ENCODE measurements at regions not wholly inside any gene's neighbourhood (a gene's known extent, or its start where the extent isn't known, plus 50 kb on each side); places are given as distances from the start of the nearest gene placed in this dataset.

DNA sequence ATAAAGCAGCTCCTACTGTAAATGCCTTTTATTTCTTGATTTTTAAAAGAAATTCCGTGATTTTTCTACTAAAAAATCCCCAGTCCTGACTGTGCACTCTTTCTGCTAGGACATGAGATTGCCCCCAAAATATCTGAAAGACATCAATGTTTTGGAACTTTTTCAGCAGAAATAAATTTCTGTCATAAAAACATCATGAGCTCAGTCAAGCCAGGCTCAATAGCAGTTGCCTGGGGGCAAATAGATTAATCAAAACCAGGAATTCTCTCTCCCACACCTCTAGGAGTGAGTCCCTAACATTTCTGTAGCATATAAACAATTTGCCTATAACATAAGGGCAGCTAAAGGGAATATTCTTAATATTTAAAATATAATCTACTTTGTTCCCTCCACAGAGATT lies 654.1 kb downstream of the PTPRC start:
- Histone ChIP-seq H3K27me3 (no peaks in the 10 kb centered on the region), H3K9me3 (no peaks in the 10 kb centered on the region), H3K27ac (no peak overlapping the region), H3K4me3 (no peak overlapping the region), H3K36me3 (no peaks in the 10 kb centered on the region), H3K4me1 (no peaks in the 10 kb centered on the region)
- intact Hi-C loops (cut with DNase I), result no loop called here
- TF ChIP-seq, protein P1, sequence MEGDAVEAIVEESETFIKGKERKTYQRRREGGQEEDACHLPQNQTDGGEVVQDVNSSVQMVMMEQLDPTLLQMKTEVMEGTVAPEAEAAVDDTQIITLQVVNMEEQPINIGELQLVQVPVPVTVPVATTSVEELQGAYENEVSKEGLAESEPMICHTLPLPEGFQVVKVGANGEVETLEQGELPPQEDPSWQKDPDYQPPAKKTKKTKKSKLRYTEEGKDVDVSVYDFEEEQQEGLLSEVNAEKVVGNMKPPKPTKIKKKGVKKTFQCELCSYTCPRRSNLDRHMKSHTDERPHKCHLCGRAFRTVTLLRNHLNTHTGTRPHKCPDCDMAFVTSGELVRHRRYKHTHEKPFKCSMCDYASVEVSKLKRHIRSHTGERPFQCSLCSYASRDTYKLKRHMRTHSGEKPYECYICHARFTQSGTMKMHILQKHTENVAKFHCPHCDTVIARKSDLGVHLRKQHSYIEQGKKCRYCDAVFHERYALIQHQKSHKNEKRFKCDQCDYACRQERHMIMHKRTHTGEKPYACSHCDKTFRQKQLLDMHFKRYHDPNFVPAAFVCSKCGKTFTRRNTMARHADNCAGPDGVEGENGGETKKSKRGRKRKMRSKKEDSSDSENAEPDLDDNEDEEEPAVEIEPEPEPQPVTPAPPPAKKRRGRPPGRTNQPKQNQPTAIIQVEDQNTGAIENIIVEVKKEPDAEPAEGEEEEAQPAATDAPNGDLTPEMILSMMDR (IDR thresholded peaks at IDR 0.05), result no peak
- no peak for DNase-seq (ENCODE audit: low spot score in 2 of 2)

DNA sequence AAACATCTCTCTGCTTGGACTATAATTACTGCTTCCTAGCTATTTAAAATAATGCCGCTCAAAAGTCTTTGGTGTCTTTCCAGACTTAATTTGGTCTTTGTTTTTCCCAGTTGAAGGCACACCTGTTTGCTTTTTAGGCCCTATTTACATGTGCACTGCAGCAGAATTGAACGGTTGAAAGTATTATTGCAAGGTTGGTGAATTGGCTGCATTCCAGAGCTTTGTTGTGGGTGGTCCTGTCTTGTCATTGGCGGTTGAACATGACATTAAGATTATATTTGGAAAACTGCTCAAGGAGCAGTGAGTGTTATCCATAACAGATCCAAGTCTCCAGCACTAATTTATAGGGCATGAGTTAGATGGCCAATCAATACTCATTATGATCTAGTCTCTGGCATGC lies 656.3 kb downstream of the PTPRC start:
- TF ChIP-seq, protein P1 (IDR thresholded peaks at IDR 0.05), result no peak
- H3K27me3 ChIP-seq, result no peaks in the 10 kb centered on the region
- no peaks in the 10 kb centered on the region for H3K4me1 ChIP-seq
- intact Hi-C loops (cut with DNase I), result no loop called here
- no peak for DNase-seq (ENCODE audit: low spot score in 2 of 2)
- H3K36me3 ChIP-seq, result no peaks in the 10 kb centered on the region
- no peaks in the 10 kb centered on the region for H3K9me3 ChIP-seq
- no peak overlapping the region for H3K4me3 ChIP-seq
- H3K27ac ChIP-seq, result no peak overlapping the region

DNA sequence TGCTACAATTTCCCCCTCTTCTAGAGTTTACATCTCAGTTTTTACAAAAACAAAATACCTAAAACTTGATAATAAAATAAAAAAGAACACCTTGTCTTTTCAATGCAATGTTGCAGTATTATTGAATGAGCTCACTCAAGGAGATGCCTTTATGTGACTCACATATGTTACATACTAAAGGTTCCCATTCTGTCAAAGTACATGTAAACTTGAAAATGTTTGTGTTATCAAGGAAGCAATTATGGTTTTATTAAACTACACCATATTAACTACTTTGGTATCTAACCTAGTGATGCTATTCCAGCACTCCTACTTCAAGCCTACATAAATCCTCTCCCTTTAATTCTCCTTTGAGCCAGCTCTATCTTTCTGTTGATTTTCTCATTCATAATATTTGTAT lies 658.3 kb downstream of the PTPRC start:
- no peak overlapping the region for H3K4me3 ChIP-seq
- no peaks in the 10 kb centered on the region for H3K4me1 ChIP-seq
- TF ChIP-seq, protein P1 (IDR thresholded peaks at IDR 0.05), result no peak
- no peak for DNase-seq (ENCODE audit: low spot score in 2 of 2)
- no peaks in the 10 kb centered on the region for H3K27me3 ChIP-seq
- H3K9me3 ChIP-seq, result no peaks in the 10 kb centered on the region
- H3K27ac ChIP-seq, result no peak overlapping the region
- no peaks in the 10 kb centered on the region for H3K36me3 ChIP-seq
- intact Hi-C loops (cut with DNase I), result no loop called here

DNA sequence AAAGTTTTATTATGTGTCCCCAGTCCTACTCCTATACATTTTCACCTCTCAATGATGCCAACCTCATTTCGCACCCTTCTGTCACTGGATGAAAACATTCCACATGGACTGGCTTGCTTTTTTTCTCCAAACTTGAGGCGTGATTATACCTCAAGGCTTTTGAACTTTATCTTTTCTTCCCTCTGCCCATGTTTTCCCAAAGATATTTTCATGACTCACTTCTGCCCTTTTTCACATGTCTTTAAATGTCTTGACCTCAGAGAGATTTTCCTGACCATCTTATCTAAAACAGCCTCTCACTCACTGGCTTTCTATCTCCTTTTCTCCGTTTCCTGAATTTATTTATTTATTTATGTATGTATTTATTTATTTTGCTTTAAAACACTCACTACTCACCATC lies 659.0 kb downstream of the PTPRC start:
- TF ChIP-seq, protein P1 (IDR thresholded peaks at IDR 0.05), result no peak
- intact Hi-C loops (cut with DNase I), result no loop called here
- H3K9me3 ChIP-seq, result no peaks in the 10 kb centered on the region
- DNase-seq (ENCODE audit: low spot score in 2 of 2), result no peak
- H3K36me3 ChIP-seq, result no peaks in the 10 kb centered on the region
- H3K4me1 ChIP-seq, result no peaks in the 10 kb centered on the region
- no peak overlapping the region for H3K4me3 ChIP-seq
- no peaks in the 10 kb centered on the region for H3K27me3 ChIP-seq
- H3K27ac ChIP-seq, result no peak overlapping the region

DNA sequence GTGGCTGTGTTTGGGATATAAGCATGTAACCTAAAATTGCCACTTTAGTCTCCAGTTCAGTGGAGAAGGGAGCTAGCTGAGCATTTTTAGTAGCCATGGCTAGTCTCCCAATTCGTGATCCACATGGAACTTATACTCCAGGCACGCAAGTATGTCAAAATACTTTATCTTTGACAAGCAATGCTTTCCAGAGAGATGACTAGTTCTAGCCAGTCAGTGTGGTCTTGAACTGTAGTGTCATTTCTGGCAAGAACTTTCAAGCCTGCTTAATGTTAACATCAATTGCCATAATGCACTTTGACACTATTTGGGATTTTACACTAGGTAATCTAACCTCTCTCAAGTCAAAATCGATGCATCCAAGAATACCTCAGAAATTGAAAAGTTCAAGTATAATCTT lies 660.0 kb downstream of the PTPRC start:
- TF ChIP-seq, protein P1 (IDR thresholded peaks at IDR 0.05), result no peak
- Histone ChIP-seq H3K27me3 (no peaks in the 10 kb centered on the region), H3K4me1 (no peaks in the 10 kb centered on the region), H3K36me3 (no peaks in the 10 kb centered on the region), H3K4me3 (no peak overlapping the region), H3K27ac (no peak overlapping the region), H3K9me3 (no peaks in the 10 kb centered on the region)
- no peak for DNase-seq (ENCODE audit: low spot score in 2 of 2)
- intact Hi-C loops (cut with DNase I), result no loop called here

DNA sequence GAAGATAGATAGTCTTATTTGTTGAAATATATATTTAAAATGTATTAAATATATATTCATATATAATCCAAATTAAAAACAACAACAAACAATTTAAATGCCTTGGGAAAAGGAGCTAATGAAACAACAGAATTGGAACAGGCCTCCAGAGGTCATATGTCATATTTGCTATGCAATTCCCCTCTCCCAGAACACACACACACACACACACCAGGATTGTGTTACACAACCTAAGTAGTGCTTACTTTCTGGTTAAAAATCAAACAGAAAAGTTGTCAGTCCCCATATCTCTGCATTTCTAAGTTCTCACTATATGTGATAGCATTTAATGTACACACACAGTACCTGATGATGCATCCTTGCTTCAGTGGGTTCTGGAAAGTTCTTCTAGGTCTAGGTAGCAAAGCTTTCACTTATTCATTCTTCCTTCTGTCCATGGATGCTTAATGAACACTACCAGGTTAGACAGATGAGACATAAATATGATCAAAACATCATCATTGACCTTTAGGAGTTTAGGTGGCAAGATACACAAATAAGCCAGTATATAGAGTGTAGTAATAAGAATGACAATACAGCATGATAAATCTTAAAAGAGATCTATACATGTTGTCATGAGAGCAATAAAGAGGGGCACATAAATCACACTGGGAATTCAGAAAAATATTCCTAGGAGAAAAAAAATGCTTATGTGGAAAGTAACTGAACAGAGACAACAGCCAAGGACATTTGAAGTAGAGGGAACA lies 662.8 kb downstream of the PTPRC start:
- TF ChIP-seq, protein P1 (IDR thresholded peaks at IDR 0.05), result no peak
- no peaks in the 10 kb centered on the region for H3K27me3 ChIP-seq
- no peak overlapping the region for H3K27ac ChIP-seq
- H3K36me3 ChIP-seq, result no peaks in the 10 kb centered on the region
- intact Hi-C loops (cut with DNase I), result no loop called here
- no peak overlapping the region for H3K4me3 ChIP-seq
- H3K9me3 ChIP-seq, result no peaks in the 10 kb centered on the region
- no peaks in the 10 kb centered on the region for H3K4me1 ChIP-seq
- DNase-seq (ENCODE audit: low spot score in 2 of 2), result no peak

Measured in ascending aorta (tissue), 2 donors.